Testis (tissue), 2 donors: ENCODE measurements at regions not wholly inside any gene's neighbourhood (a gene's known extent, or its start where the extent isn't known, plus 50 kb on each side); places are given as distances from the start of the nearest gene placed in this dataset.

Source experiments
- DNase-seq: peaks from one replicate; pipeline ENCODE4 v3.0.0-alpha.2; 2019
- H3K27ac ChIP-seq, 2 donors: fragments of 200-600 bp; sonication (generic); one replicate each; pipeline ENCODE4 v1.5.1; 2019
- H3K27me3 ChIP-seq: fragments of 200-600 bp; sonication (generic); one replicate; pipeline ENCODE4 v1.5.1; 2019
- H3K36me3 ChIP-seq: fragments of 200-600 bp; sonication (generic); one replicate; pipeline ENCODE4 v1.5.1; 2017; ENCODE audit warnings: low read depth; ENCODE audit errors: missing control alignments
- H3K4me1 ChIP-seq: fragments of 200-600 bp; sonication (generic); one replicate; pipeline ENCODE4 v1.5.1; 2019
- H3K4me3 ChIP-seq, 2 donors: fragments of 200-600 bp; sonication (generic); one replicate each; pipeline ENCODE4 v1.5.1; 2017 to 2019
- H3K9me3 ChIP-seq: fragments of 200-600 bp; sonication (generic); one replicate; pipeline ENCODE4 v1.5.1; 2017
- CTCF ChIP-seq, 3 experiments: fragments of 450-650 bp in 2 of 3; fragments of 200-600 bp in 1 of 3; sonication (generic) in 1 of 3; IDR thresholded peaks; one replicate each; pipeline ENCODE4 v1.5.1; 2016 to 2019; ENCODE audit warnings: antibody characterized with exemption in 3 of 3, mild to moderate bottlenecking in 2 of 3, moderate library complexity in 1 of 3
- POLR2A ChIP-seq: fragments of 450-650 bp; IDR thresholded peaks from one replicate; pipeline ENCODE4 v1.6.1; 2017; ENCODE audit warnings: antibody characterized with exemption, mild to moderate bottlenecking, moderate library complexity
- WGBS, 2 donors: methylation state at CpG; one replicate each; pipeline ENCODE4 v1.1.5; 2018; 5-methylcytosine and 5-hydroxymethylcytosine counted together
- intact Hi-C: fragments of 100-400 bp; cut with DNase I; formaldehyde crosslinking; loops from one replicate; pipeline ENCODE4 v1.15.1; 2023; ENCODE audit warnings: low total_unique reads

- 73 to 78% methylated on average over 2 to 9 of the region's 9 CpGs for WGBS, 2 donors
- no peaks in the 10 kb centered on the region for H3K36me3 ChIP-seq
- intact Hi-C loops = no loop called here
- DNase-seq = no peak
- no peak overlapping the region for H3K4me3 ChIP-seq
- TF ChIP-seq CTCF (IDR thresholded peaks at IDR 0.05) (no peak), POLR2A (no peak)
- no peaks in the 10 kb centered on the region for H3K9me3 ChIP-seq
- peaks cover 4% of the 10 kb centered on the region for H3K4me1 ChIP-seq
- no peak overlapping the region for H3K27ac ChIP-seq
- no peaks in the 10 kb centered on the region for H3K27me3 ChIP-seq
Observed at GRCh38 chr11:70623906-70624597, 225.7 kb downstream of the CTTN start.

GRCh38 chr11:70624598-70624993 is 226.3 kb downstream of the CTTN start:
- Histone ChIP-seq H3K4me3 (no peak overlapping the region), H3K4me1 (peaks cover 4% of the 10 kb centered on the region), H3K27ac (no peak overlapping the region), H3K36me3 (no peaks in the 10 kb centered on the region), H3K9me3 (no peaks in the 10 kb centered on the region), H3K27me3 (no peaks in the 10 kb centered on the region)
- intact Hi-C loops = no loop called here
- no peak for DNase-seq
- 78 to 85% methylated on average over 10 of the region's 10 CpGs for WGBS, 2 donors
- no peak for TF ChIP-seq CTCF (IDR thresholded peaks at IDR 0.05)
- TF ChIP-seq POLR2A = no peak

- H3K9me3 ChIP-seq = no peaks in the 10 kb centered on the region
- intact Hi-C loops = no loop called here
- H3K4me3 ChIP-seq = no peak overlapping the region
- DNase-seq = no peak
- WGBS, 2 donors = 83 to 91% methylated on average over 7 of the region's 7 CpGs
- no peak overlapping the region for H3K27ac ChIP-seq
- H3K27me3 ChIP-seq = no peaks in the 10 kb centered on the region
- H3K36me3 ChIP-seq = no peaks in the 10 kb centered on the region
- H3K4me1 ChIP-seq = peaks cover 4% of the 10 kb centered on the region
- TF ChIP-seq CTCF (IDR thresholded peaks at IDR 0.05) = no peak
- TF ChIP-seq POLR2A = no peak
Observed at GRCh38 chr11:70625051-70625450, 226.7 kb downstream of the CTTN start.

GRCh38 chr11:70625582-70626518 is 227.5 kb downstream of the CTTN start:
- DNase-seq = no peak
- H3K27me3 ChIP-seq = no peaks in the 10 kb centered on the region
- H3K9me3 ChIP-seq = no peaks in the 10 kb centered on the region
- WGBS, 2 donors = 69 to 79% methylated on average over 19 to 20 of the region's 20 CpGs
- H3K4me3 ChIP-seq = no peak overlapping the region
- H3K27ac ChIP-seq = no peak overlapping the region
- TF ChIP-seq CTCF (IDR thresholded peaks at IDR 0.05) (no peak), POLR2A (no peak)
- H3K36me3 ChIP-seq = no peaks in the 10 kb centered on the region
- intact Hi-C loops = no loop called here
- H3K4me1 ChIP-seq = peaks cover 4% of the 10 kb centered on the region
